Posterior vena cava (tissue), 2 donors: ENCODE measurements at regions not wholly inside any gene's neighbourhood (a gene's known extent, or its start where the extent isn't known, plus 50 kb on each side); places are given as distances from the start of the nearest gene placed in this dataset.
"Not testable (repeated sequence)": the region's sequence is repeated elsewhere in the genome, so short reads cannot be mapped to it uniquely, and the experiment has no call there.

Experiments used
- DNase-seq: peaks from one replicate; pipeline ENCODE4 v3.0.0-alpha.2; 2020; ENCODE audit warnings: low spot score
- intact Hi-C, 2 donors: fragments of 100-400 bp; cut with DNase I; formaldehyde crosslinking; loops; one replicate each; pipeline versions ENCODE4 v1.14.1 to v1.14.2; 2022 to 2023
- donor health status: DM: yes; HTN: yes; CAD: no.
- donor health status: DM: yes; HTN: yes; CAD: no.

DNA sequence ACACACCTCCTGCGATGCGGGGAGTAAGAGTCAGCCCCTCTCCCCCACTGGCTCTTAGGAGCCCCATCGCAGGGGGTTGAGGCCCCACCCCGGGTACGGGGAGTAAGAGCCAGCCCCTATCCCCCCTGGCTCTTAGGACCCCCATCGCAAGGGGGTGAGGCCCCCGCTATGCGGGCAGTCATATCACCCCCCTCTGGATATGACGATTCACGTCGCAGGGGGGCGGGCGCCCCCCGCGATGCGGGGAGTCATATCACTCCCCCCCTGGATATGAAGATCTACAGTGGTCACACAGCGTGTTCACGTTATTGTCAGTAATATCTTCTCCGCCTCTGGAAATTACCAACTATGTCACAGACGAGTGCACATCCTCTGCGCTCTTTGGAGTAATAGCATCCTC, 61.1 kb downstream of the DEFB131A start:
- DNase-seq, intact Hi-C loops: not testable (repeated sequence)

DNA sequence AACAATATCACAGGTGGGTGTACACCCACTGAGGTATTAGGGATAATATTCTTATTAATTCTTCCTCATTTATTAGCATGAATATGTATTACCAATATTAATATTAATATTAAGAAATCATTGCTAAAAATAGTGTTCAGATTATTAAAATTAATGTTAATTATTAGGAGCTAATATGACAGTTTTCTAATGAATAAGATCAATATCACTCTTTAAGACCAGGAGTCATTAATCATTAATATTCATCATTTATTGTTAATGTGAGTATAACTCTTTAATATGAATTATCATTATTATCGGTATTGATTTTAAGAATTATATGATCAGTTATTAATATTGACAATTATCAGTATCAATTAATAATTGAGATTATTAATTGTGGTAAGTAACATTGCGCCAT, 62.5 kb downstream of the DEFB131A start:
- intact Hi-C loops, DNase-seq: not testable (repeated sequence)

- DNase-seq, intact Hi-C loops: not testable (repeated sequence)
These were observed 68.7 kb downstream of the DEFB131A start for GRCh38 chr4:9512941-9513340.

DNA sequence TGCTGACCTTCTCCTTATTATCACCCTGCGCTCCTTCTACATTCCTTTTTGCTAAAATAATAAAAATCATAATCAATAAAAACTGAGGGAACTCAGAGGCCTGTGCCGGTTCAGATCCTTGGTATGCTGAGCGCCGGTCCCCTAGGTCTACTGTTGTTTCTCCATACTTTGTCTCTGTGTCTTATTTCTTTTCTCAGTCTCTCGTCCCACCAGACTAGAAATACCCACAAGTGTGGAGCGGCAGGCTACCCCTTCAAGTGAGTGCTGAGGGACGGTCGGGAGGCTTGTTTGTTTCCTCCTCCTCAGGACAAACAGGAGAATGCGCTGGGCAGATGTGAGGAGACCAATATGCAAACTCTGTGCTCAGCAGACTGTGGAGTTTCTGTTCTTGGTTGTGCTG, 75.4 kb downstream of the DEFB131A start:
- DNase-seq, intact Hi-C loops: not testable (repeated sequence)

GRCh38 chr4:9522903-9523302, 78.7 kb downstream of the DEFB131A start:
- DNase-seq, intact Hi-C loops: not testable (repeated sequence)

- intact Hi-C loops, DNase-seq: not testable (repeated sequence)
These were observed 80.2 kb downstream of the DEFB131A start for GRCh38 chr4:9524406-9524805.

GRCh38 chr4:9532134-9532862, 88.1 kb downstream of the DEFB131A start:
- DNase-seq, result peak; percentile 94
- intact Hi-C loops, result not testable (repeated sequence)

DNA sequence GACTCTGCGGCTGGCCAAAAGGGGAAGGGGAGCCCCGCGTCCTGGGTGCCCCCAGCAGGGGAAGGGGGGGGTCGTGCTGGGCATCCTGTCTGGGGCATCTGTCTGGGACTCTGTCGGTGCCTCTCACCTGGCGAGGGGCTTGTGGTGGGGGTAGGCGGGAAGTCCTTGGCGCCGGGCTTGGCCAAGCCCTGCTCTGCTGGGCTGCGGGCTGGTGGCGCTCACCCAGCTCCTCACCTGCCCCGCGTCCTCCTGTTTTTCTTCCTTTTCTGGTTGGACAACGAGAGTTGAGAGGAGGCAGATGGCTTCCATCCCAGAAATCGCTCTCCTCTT, 88.6 kb downstream of the DEFB131A start:
- intact Hi-C loops, DNase-seq: not testable (repeated sequence)

DNA sequence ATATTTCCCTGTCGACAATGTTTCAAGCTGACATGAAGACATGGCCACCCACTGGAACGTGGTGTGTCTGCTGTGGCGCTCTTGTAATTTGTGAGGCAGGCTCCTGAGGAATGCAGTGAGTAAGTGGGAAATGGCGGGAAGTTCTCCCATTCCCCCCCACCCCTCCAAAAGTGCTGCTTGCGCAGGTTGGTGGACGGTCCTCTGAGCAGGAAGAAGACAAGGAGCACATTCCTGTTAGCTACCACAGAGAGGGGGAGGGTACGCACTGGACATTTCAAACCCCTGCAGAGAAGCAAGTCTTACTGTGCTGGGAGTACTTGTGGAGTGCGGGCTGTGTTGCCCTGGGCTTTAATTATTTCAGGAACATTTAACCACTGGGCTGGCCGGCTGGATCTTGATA, 92.9 kb downstream of the DEFB131A start:
- DNase-seq, intact Hi-C loops: not testable (repeated sequence)

GRCh38 chr4:9539939-9540520, 95.8 kb downstream of the DEFB131A start:
- intact Hi-C loops, DNase-seq: not testable (repeated sequence)

DNA sequence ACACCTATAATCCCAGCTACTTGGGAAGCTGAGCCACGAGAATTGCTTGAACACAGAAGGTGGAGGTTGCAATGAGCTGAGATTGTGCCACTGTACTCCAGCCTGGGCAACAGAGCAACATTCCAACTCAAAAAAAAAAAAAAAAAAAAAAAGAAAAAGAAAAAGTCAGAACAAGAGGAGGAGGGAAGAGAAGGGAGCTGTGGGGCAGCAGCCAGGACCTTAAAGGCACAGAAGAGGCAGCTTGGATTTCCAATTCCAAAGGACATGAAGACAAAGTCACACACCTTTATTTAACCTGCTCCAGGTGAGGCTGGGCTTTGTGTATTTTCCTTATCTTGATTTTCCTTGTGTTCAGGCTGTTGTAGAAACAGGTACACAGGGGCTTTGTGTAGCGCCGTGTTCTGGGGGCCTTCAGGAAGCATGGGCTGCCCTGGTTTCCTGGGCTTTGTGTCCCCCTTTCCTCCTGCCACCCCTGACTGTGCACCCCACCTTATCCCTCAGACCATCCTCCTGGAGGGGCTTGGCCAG, 97.2 kb downstream of the DEFB131A start:
- intact Hi-C loops, DNase-seq: not testable (repeated sequence)

GRCh38 chr4:9544851-9545250, 100.6 kb downstream of the DEFB131A start:
- intact Hi-C loops, DNase-seq: not testable (repeated sequence)

GRCh38 chr4:9547470-9547869, 103.3 kb downstream of the DEFB131A start:
- intact Hi-C loops, DNase-seq: not testable (repeated sequence)

DNA sequence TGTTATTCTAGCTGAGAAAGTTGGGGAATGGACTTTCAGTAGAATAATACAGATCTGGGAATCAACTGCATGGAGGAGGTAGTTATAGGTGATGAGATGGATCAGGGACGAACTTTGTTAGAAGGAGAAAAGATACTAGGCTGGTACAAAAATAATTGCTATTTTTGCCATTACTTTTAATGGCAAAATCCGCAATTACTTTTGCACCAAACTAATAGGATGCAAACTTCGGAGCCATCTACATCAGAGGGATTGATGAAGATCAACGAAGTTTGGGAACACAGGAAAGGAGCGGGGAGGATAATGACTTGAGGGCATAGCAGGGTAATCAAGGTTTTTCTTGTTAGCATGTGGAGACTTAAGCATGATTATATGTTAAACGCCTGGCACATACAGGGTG, 111.9 kb downstream of the DEFB131A start:
- intact Hi-C loops, DNase-seq: not testable (repeated sequence)

DNA sequence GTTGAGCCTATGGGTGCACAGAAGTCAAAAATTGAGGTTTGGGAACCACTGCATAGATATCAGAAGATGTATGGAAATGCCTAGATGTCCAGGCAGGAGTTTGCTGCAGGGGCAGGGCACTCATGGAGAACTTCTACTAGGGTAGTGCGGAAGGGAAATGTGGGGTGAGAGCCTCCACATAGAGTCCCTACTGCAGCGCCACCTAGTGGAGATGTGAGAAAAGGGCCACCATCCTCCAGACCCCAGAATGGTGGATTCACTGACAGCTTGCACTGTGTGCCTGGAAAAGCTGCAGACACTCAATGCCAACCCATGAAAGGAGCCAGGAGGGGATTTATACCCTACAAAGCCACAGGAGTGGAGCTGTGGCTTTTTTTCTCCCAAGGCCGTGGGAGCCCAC, 133.7 kb downstream of the DEFB131A start:
- DNase-seq, intact Hi-C loops: not testable (repeated sequence)

DNA sequence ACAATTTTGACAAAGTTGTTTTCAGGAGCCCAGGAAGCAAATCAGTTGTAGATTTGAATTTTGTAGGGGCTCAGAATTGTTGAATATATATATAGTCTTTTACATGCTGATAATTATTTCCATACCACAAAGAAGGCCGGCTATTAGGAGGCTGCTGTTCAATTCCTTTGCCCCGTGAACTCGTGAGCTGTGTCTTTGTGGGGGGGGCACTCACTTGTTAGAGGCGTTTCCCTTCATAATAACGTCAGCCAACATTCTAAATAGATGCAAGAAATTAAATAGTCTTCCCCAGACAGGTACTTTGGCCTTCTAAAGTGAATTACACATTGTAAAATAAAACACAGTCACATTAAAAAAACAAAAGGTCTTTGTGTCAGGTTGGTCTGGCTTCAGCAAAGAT, 138.7 kb downstream of the DEFB131A start:
- intact Hi-C loops, DNase-seq: not testable (repeated sequence)

GRCh38 chr4:9592010-9592409, 147.8 kb downstream of the DEFB131A start:
- DNase-seq, result no peak
- intact Hi-C loops, result no loop called here

DNA sequence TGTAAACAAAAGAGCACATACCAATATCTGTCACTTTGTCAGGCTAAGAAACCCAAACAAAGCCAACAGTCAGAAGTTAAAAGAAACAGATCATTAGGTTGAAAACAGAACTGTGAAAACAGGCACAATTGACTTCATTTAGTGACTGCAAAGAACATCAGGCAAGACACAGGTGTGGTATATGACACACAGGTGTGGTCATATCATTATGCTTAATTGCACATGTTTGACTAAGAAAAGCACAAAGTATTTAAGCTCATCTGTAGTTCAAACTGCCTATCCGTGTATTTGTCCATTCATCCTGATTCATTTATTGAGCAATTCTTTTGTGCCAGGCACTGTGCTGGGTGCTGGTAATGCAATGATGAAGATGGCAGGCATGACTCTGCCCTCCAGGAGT, 150.7 kb downstream of the DEFB131A start:
- DNase-seq, result no peak
- intact Hi-C loops, result no loop called here

GRCh38 chr4:9595531-9595930, 151.3 kb downstream of the DEFB131A start:
- DNase-seq, intact Hi-C loops: not testable (repeated sequence)

GRCh38 chr4:9599266-9599665, 155.1 kb downstream of the DEFB131A start:
- intact Hi-C loops, result no loop called here

DNA sequence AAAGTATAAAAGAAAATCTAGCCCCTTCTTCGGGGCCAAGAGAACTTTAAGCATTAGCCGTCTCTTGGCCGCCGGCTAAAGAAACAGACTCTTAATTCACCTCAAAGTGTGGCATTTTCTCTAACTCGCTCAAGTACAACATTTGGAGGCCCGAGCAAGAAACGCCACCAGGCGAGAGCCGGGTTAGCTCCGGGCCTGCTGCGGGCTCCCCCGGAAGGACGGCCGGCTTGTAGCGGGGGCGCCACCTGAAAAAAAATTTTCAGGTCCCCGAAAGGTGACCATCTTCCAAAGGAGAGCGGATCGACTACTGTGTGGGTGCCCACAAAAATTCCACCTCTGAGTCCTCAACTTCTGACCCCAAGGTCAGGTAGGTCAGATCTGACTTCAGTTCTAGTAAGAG, 156.0 kb downstream of the DEFB131A start:
- intact Hi-C loops, result no loop called here
- no peak for DNase-seq

More at GRCh38 chr4:9599266-9599665, 155.1 kb downstream of the DEFB131A start:
- DNase-seq, result no peak
